Cardiac fibroblast (primary cell): ENCODE measurements at regions not wholly inside any gene's neighbourhood (a gene's known extent, or its start where the extent isn't known, plus 50 kb on each side); places are given as distances from the start of the nearest gene placed in this dataset.

ENCODE experiments used
- DNase-seq, 2 donors: peaks; one replicate each; pipeline versions ENCODE4 v3.0.0 to v3.0.0-alpha.2; 2010; ENCODE audit warnings: low read depth in 2 of 2
- H3K4me3 ChIP-seq, 2 donors: replicated peaks in 1 of 2; 1 replicate in 1 of 2; 2 replicates in 1 of 2; pipeline ENCODE4 v1.5.1; 2011; ENCODE audit warnings: low read depth in 2 of 2, low read length in 2 of 2, mild to moderate bottlenecking in 2 of 2, moderate library complexity in 1 of 2
- CTCF ChIP-seq: IDR thresholded peaks from one replicate; pipeline ENCODE4 v1.5.1; 2011; ENCODE audit warnings: low read depth, mild to moderate bottlenecking, low read length, inconsistent platforms

DNA sequence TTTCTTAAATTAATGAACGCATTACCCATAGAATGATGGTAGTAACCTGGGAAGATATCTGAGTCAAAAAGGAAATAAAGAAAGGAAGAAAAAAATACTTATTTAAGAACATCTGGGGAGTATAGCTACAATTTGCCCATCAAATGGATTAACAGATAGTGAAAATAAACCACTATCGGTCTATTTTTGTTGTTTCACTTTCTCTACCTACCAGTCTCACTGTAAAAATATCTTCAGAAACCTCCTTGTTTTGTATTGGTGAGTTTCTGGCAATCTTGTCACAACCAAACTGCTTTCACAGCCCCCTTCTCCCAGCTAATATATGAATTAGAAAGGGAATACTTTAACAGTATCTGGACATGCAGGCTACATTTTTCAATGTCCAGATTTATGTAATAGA, 783.5 kb downstream of the STPG2 start:
- H3K4me3 ChIP-seq = no peak overlapping the region
- no peak for DNase-seq
- no peak for TF ChIP-seq CTCF

DNA sequence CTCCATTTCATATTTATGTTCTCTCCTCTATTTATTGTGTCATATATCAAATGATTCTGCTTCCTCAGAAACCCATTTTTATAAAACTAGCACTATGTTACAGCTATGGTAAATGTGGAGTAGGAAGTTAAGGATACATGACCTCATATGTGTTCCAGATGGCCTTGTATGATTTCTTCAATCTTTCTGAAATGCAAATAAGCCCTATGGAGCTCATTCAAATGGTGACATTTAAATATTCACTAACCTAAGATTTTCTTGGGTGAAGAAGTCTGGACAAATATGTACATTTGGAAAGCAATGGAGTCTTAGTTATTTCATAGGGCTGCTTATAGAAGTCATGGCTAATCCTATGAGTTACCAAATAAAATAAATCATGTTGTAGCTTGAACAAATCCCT, 782.5 kb downstream of the STPG2 start:
- TF ChIP-seq CTCF = no peak
- DNase-seq = no peak
- H3K4me3 ChIP-seq = no peak overlapping the region

DNA sequence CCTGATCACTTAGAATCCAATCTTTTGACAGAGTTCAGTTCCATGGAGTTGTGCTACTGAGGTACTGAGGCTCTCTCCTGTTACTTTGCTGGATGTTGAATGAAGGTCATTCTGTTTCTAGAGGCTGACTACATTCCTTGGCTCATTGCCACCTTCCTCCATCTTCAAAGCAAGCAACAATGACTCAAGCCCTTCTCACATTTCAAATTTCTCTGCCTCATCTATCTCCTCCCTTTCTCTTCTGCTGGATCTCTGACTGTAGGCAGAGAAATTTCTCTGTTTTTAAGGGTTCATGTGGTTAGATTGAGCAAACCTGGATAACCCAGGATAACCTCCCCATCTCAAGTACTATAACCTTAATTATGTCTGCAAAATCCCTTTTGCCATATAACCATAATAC, 775.4 kb downstream of the STPG2 start:
- no peak overlapping the region for H3K4me3 ChIP-seq
- TF ChIP-seq CTCF = no peak
- peak; percentile 31 to 51 for DNase-seq

DNA sequence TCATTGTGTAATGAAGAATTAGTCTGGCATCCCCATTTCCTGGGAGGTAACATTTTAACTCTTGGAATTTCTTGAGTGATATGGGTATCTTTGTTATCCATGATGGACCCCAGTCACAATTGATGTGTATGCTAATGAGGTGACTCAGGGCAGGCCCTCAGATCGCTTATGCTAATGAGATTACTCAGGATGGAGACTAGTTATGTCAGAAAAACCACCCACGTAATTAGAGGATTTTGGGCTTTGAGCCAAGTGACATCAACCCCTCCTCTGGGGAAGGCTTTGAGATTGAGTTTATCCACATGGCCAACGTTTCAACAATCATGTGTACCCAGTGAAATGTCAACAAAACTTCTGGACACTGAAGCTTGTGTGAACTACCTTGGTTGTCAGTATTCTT, 772.7 kb downstream of the STPG2 start:
- TF ChIP-seq CTCF = no peak
- DNase-seq = no peak

DNA sequence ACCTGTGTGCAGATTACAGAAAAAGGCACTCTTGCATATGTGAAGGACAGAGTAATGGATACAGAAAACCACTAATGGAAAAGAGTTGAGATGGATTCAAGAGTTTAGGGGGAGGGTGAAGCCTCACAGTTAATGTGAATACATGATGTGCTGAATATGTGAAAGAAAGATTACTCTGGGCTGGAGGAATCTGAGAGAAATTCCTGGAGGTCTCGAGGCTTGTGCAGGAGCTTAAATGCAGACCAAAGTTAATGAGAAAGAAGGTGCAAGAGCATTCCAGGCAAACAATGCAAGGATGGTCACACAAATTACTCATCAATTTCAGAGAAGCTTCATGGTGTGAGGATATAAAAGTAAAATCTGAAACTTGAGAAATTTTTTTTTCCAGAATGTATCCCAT, 768.8 kb downstream of the STPG2 start:
- DNase-seq = no peak
- TF ChIP-seq CTCF = no peak
- no peak overlapping the region for H3K4me3 ChIP-seq

More for the DNA sequence above, 772.7 kb downstream of the STPG2 start:
- H3K4me3 ChIP-seq = no peak overlapping the region

DNA sequence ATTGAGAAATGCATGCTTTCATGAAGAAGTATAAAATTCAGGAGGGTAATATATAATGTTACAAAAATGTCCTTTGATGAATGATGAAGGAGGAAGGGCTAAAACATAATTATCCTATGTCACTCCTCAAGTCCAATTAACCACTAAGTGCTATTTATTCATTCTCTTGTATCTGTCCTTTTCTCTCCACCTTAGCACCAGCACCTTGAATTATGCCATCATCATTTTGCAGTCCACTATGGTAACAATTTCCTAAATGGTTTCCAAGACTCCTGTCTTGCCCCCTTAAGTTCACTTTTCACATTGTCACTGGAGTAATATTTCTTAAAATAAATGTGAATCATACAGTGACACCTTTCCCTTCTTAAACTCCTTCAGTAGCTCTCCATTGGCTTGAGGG, 756.3 kb downstream of the STPG2 start:
- H3K4me3 ChIP-seq = no peak overlapping the region
- no peak for DNase-seq

More for the DNA sequence above, 756.3 kb downstream of the STPG2 start:
- TF ChIP-seq CTCF = no peak
